CD1c-positive myeloid dendritic cell (primary cell): ENCODE measurements at regions not wholly inside any gene's neighbourhood (a gene's known extent, or its start where the extent isn't known, plus 50 kb on each side); places are given as distances from the start of the nearest gene placed in this dataset.

Source experiments
- DNase-seq: peaks from one replicate; pipeline ENCODE4 v3.0.0-alpha.2; 2016; ENCODE audit errors: extremely low spot score

- no peak for DNase-seq
These were observed 251.3 kb downstream of the GAS1 start for GRCh38 chr9:86695910-86696424.

- DNase-seq: no peak
These were observed 257.3 kb downstream of the GAS1 start for GRCh38 chr9:86690034-86690433.

GRCh38 chr9:86687788-86688187 is 259.5 kb downstream of the GAS1 start:
- peak; percentile 6 for DNase-seq

- DNase-seq: no peak
These were observed 261.8 kb downstream of the GAS1 start for GRCh38 chr9:86685556-86685955.

- no peak for DNase-seq
These were observed 263.2 kb downstream of the GAS1 start for GRCh38 chr9:86684148-86684547.

- DNase-seq: no peak
These were observed 265.1 kb downstream of the GAS1 start for GRCh38 chr9:86682240-86682639.

- no peak for DNase-seq
These were observed 267.4 kb downstream of the GAS1 start for GRCh38 chr9:86679909-86680308.

GRCh38 chr9:86676396-86676795 is 270.9 kb downstream of the GAS1 start:
- DNase-seq: no peak

- DNase-seq: no peak
These were observed 271.5 kb downstream of the GAS1 start for GRCh38 chr9:86675805-86676204.

- DNase-seq: no peak
These were observed 272.8 kb downstream of the GAS1 start for GRCh38 chr9:86674487-86674886.

- no peak for DNase-seq
These were observed 274.3 kb downstream of the GAS1 start for GRCh38 chr9:86672966-86673365.

GRCh38 chr9:86672301-86672700 is 275.0 kb downstream of the GAS1 start:
- DNase-seq: no peak

- DNase-seq: no peak
These were observed 276.3 kb downstream of the GAS1 start for GRCh38 chr9:86671018-86671417.

- no peak for DNase-seq
These were observed 276.8 kb downstream of the GAS1 start for GRCh38 chr9:86670536-86670935.

GRCh38 chr9:86670076-86670475 is 277.2 kb downstream of the GAS1 start:
- no peak for DNase-seq

- no peak for DNase-seq
These were observed 277.9 kb downstream of the GAS1 start for GRCh38 chr9:86669422-86669821.

- DNase-seq: no peak
These were observed 278.8 kb downstream of the GAS1 start for GRCh38 chr9:86668488-86668887.

- no peak for DNase-seq
These were observed 280.0 kb downstream of the GAS1 start for GRCh38 chr9:86667307-86667706.

- no peak for DNase-seq
These were observed 281.9 kb downstream of the GAS1 start for GRCh38 chr9:86665416-86665815.

GRCh38 chr9:86664603-86665002 is 282.7 kb downstream of the GAS1 start:
- no peak for DNase-seq

GRCh38 chr9:86663905-86664304 is 283.4 kb downstream of the GAS1 start:
- DNase-seq: no peak

- DNase-seq: no peak
These were observed 284.3 kb downstream of the GAS1 start for GRCh38 chr9:86662890-86663468.

- no peak for DNase-seq
These were observed 287.0 kb downstream of the GAS1 start for GRCh38 chr9:86660146-86660943.
